Stimulated activated CD8-positive, alpha-beta memory T cell treated with anti-CD3 and anti-CD28 coated beads, Interleukin-12 subunit alpha, Interleukin-12 subunit beta, amount 100 ng/mL, for 1 hour (primary cell): ENCODE measurements at regions not wholly inside any gene's neighbourhood (a gene's known extent, or its start where the extent isn't known, plus 50 kb on each side); places are given as distances from the start of the nearest gene placed in this dataset.
"Not testable (repeated sequence)": the region's sequence is repeated elsewhere in the genome, so short reads cannot be mapped to it uniquely, and the experiment has no call there.

Experiments
- DNase-seq: peaks from one replicate; pipeline ENCODE4 v3.0.0-alpha.2; 2020; ENCODE audit warnings: low read depth

DNA sequence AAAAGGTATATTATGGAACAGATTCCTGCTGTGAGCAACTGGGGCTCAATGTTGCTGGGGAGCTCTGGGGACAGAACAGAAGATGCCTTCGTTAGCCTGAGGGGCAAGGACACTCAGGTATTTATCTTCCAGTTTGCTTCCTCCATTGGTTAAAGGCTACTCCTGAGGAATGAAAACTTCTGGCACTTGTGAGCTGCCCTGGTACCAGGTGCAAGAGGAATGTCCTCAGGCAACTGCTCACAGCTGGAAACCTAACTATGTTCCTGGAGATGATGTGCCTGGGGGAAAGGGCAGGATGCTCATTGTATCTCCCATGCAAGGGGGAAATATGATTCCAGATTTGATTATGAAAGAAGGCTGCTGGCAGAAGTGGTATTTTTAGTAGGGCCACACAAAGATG lies 54.0 kb upstream of the BBX start:
- DNase-seq, result no peak

DNA sequence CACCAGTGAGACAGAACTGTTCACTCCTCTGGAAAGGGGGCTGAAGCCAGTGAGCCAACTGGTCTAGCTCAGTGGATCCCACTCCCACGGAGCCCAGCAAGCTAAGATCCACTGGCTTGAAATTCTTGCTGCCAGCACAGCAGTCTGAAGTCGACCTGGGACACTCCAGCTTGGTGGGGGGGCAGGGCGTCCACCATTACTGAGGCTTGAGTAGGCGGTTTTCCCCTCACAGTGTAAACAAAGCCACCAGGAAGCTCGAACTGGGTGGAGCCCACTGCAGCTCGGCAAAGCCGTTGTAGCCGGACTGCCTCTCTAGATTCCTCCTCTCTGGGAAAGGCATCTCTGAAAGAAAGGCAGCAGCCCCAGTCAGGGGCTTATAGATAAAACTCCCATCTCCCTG lies 52.3 kb upstream of the BBX start:
- DNase-seq, result not testable (repeated sequence)
